ENCODE measurements at regions not wholly inside any gene's neighbourhood (a gene's known extent, or its start where the extent isn't known, plus 50 kb on each side); places are given as distances from the start of the nearest gene placed in this dataset.

DNA sequence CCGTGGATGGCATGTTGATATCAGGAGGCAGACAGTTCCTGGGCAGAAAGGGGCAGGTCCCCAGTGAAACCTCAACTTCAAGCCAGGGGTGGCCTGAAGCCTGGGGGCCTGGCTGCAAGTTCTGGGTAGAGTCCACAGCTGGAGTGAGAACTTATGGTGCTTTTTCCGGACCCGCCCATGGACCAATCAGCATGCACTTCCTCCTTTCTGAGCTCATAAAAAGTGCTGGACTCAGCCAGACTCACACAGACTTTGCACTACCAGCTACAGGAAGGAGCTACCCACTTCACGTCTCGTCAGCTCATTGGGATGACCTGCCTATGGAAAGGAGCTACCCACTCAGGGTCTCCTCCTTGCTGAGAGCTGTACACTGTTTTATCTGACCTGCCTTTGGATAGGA is 183.1 kb upstream of the MC4R start:
- DNase-seq = no peak

DNA sequence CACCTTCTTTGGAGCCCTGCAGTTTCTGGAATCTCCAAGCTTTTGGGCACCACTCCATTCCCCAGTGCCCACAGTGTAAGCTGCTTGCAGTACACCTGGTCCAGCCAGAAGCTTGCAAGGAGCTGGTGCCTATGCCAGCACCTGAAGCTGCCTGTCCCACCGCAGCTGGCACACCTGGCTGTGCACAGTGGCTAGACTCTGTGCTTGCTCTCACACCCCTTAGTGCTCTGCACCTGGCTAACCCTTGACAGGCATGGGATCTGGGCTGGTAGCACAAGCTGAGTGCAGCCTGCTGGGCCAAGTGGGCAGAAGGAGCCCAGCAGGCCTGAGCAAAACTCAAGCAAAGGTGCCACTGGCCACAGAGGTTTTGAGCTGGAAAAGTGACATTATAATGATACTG is 183.8 kb upstream of the MC4R start:
- no peak for DNase-seq

DNA sequence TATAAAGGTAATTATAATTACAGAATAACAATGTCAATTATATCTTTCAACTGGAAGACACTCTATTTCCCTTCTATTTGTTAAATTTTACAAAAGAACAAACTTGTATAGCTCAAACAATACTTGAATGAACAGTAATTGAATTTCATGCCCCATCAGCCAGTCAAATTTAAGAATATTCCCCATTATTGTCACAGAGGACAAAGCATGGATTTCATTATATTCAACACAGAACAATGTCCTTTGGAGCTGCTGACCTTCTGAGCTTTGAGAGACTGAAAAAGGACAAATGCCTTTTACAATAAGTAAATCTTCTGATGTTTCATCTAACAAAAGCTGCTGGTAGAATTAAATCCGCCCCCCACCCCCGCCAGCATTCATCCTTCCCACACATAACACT is 187.5 kb upstream of the MC4R start:
- no peak for DNase-seq

DNA sequence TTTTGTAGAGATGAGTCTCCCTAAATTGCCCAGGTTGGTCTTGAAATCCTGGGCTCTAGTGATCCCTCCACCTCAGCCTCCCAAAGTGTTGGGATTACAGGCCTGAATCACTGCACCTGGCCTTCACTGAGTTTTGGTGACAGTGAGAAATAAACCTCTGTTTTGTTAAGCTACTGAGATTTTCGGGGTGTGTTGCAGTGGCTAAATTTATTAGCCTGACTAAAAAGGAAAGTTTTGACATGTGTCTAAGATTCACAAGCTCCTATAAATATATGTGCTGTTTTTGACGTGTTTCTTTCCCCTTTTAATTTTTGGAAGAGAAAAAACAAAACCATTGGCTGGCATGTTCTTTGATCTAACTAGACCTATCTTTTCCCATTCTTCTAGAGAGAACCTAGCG is 190.5 kb upstream of the MC4R start:
- DNase-seq = no peak

DNA sequence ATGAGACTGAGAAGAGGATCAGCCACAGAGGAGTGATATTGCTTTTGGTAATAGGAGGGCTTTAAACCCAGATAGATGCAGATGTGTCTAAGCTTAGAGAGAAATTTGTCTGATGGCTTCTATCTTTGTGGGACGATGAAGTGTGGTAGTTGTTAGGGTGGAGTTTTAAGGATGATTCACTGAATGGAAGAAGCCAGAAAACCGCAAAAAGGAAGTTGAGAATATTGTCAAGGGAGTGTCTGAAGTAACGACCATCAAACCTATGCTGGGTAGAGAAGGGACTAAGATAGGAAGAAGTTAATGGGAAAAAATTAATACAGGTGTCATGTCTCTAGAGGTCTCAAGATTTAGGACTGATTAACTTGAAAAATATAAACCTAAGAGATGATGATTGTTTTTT is 195.6 kb upstream of the MC4R start:
- DNase-seq = peak; percentile 89

DNA sequence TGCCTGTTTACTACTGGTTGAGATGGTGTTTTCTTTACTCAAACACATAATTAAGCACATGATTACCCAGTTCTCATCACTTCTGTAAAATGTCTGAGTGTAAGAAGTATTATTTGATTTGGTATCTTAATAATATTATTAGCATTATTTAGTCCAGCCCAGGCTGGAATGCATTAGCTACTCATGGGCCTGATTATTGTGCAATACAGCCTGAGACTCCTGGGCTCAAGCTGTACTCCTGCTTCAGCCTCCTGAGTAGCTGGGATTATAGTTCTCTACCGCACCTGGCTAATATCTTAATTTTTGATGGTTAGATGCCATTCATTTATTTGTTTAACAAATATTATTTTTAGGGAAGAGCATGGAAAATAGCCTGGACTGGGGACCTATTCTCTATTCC is 197.6 kb upstream of the MC4R start:
- DNase-seq = no peak

DNA sequence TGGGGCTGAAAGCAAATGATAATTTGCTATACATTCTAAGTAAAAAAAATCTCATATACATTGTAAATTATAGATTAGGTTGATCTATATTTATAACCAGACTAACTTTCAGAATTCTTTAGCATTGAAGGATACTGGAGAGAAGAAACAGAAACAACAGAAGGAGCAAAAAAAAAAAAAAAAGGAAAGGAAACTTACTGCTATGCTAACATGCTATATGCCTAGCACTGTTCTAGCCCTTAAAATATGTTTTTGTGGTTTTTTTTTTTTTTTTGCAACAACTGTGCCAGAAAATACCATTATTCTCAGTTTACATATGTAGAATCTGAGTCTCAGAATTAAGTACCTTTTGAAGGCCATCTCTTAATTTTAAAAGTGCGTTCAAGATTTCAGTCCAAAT is 204.9 kb upstream of the MC4R start:
- no peak for DNase-seq

DNA sequence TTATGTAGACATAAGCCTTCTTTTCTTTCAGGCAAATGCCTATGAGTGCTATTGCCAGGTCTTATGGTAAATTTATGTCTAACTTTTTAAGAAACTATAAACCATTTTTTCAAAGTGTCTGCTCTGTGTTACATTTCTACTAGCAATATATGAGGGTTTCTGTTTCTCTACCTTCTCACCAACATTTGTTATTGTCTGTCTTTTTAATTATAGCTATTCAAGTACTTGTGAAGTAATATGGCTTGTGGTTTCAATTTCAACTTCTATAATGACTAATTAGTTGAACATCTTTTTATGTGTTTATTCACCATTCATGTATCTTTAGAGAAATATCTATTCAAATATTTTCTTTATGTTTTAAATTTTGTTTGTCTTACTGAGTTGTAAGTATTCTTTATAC is 213.1 kb upstream of the MC4R start:
- DNase-seq = peak; percentile 23

DNA sequence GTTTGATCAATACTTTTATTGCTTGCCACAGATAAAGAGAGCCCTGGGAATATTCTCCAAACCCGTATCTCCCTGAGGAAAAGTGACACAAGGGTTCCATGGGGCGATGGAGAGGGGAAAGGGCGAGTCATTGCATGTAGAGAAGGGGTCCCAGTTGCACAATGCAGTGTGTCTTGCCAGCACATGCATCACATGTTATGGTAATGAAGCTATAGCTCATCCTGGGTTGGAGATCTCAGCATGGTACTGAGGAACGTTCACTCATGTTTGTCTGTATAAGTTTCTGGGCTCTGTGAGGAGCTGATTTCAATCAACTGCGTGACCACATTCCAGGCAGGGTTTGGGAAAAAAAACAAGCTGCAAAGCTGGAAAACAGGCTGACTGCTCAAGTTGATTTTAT is 220.7 kb upstream of the MC4R start:
- DNase-seq = no peak

DNA sequence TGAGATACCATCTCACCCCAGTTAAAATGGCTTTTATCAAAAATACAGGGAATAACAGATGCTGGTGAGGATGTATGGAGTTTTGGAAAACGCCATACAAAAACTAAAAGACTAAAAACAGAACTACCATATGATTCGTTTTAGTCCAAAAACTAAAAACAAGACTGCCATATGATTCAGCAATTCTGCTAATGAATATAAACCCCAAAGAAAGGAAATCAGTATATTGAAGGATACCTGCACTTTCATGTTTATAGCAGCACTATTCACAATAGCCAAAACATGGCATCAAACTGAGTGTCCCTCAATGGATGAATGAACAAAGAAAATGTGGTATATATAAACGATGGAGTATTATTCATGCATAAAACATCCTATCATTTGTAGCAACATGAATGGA is 224.4 kb upstream of the MC4R start:
- no peak for DNase-seq

DNA sequence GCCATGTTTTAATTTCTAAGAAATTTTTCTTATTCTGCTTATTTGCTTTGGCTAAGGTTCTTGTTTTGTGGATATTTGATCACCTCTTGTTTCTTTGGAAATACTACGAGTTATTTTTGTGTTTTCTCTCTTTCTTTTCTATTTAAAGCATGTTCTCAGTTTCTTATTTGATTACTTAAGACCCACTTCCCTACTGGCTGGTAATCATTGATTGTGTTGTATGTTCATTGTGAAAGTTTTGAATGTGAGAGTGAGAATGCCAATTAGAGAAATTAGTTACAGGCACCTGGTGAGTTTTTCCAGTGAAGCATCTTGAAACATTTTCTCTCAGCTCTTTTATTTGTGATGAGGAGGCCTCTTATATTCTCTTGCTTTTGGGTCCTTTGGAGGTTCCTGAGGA is 226.7 kb upstream of the MC4R start:
- no peak for DNase-seq

DNA sequence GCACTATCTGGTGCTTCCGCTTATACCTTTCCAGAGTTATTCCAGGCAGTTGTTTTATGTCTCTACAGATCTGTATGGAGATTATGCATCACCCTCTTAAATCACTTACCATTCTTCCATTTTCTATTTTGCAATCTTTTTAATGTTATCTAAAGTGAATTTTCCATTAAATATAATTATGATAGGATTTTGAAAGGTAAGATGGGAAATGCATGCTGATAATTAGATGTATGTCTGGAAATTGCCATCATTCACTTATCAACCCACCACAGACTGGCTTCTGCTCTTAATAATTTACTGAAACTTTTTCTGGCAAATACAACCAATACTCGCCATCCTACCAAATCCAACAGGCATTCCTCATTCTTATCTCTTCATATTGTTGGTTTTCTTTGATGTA is 227.4 kb upstream of the MC4R start:
- no peak for DNase-seq

DNA sequence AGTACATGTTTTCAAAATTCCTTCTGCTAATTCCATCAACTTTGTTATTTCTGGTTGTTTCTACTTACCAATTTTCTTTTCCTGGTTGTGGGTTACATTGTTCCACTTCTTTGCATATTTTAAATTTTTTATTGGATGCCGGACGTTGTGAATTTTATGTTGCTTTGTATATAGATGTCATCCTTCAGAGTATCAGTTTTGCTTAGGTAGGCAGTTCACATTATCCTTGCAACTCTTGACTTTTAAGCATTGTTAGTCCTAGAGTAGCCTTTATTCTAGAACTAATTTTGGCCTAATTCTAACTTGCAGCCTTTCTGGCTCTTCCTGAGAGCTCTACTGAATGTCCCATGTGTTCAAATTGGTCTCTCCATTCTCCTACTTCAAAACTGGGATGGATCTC is 228.7 kb upstream of the MC4R start:
- no peak for DNase-seq

DNA sequence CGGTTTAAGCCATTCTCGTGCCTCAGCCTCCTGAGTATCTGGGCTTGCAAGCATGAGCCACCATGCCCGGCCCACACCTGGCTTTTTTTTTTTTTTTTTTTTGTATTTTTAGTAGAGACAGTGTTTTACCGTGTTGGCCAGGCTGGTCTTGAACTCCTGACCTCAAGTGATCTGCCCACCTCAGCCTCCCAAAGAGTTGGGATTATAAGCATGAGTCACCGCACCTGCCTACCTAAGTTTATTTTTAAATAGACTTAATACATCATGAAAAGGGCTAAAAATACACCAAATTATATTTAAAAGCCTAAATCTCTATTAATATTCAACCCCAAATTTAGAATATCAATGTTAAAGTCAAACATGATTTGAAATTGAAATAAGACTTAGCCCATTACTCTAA is 250.8 kb upstream of the MC4R start:
- no peak for DNase-seq

DNA sequence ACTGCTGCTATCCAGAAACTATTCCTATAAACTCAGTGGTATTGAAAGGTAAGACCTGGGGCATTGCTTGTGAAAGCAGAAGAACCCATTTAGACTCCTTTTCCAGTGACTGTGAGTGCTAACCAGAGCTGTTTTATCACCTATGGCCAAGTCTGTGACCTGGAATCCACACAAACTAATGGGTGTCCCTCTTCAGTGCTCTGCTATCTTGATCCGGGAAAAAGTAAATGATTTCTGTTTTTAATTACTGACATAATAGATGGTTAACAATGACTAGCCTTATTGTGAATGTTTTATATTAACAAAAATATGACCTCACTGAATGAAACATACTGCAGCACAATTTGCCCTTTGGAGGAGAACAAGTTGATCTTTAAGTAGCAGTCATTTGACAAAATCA is 251.6 kb upstream of the MC4R start:
- no peak for DNase-seq

DNA sequence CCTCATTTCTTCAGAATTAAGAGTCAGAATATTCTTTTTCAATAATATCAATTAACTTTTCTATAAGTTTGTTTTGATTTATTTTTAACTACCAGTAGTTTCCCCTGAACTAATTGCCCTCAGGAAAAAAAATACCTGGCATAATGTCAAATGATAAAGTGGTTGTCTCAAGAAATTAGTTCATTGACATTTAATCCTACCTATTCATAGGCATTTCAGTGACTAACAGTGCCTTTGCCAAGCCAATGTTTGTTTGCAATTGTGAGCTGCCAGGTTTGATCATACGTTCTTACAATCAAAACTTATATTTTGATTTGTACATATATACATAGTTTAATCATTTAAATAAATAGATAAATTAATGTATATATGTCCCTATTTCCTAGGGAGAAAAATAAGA is 267.3 kb upstream of the MC4R start:
- DNase-seq = no peak

DNA sequence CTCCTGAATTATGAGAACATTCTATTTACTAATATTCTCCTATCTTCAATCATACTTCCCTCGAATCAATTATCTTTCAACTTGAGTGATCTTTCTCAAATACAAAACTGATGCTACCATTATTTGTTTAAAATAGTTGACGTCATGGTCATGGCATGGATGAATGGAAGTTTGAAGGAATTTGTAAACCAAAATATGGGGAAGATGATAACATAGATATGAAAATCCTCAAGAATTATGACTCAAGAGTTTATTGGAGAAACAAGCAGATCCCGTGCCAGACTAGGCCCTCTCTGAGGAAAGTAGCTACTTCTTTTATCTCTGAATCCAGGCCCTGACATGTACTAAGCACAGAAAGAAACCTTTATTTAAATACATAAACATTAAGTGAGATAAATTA is 270.4 kb upstream of the MC4R start:
- no peak for DNase-seq

DNA sequence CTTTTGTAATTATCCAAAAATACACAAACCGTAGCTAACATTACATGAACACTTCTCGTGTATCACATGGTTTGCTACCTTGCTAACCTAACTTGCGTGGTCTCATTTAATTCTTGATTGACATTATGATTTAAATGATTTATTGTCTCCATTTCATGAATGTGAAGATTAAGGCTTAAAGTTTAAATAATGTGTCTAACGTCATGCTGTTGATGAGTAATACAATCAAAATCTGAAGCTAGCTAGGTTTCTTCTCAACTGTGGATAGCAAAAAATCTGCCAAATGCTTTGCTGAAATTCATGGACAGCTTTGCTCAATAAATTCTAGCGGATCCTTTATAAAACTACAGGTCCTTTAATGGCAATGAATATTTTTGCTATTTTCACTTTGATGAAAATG is 274.1 kb upstream of the MC4R start:
- no peak for DNase-seq

DNA sequence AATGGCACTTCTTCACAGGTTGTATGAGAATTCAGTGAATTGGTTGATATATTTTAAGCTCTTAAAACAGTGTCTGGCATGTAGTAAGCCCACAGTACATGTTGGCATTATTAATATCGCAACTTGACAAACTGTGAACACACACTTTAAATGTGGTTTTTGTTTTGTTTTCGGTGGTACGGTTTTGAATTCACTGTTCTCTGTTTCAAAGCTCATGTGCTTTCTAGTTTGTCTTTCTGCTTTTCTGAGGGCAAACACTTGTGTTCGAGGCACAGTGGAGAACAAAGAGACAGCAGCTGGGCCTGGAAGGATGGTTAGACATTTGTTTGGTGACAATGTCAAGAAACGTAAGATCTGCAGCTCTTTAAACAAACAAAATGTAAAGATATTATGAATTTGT is 276.5 kb upstream of the MC4R start:
- no peak for DNase-seq

DNA sequence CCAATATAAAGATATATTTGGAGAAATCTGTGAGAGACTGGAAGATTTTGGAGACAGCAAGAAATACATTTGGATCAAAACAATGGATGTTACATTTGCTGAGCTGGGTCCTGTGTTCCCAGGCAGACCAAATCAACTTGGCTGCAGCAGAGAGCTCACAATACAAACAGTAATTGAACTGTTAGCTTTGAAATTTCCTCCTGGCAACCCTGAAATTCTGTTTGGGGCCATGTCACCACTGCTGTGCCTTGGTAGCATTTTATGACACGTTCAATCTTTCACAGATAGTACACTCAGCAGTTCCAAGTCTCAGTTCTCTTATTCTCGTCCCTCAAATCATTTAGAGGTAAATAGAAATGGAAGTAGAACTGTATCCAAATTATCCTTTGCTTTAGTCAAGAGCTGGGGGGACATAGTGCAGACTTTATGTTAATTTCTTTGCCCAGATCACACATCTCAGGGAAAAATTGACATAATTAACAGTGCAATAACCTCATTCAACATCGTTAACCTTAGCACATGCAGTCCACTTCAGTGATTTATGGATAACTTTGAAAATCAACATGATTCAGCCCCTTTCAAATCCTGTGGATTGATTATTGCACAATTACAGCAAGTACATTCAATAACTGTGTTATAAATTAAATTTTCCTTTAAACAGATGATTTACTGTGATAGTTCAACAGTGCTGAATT is 277.4 kb upstream of the MC4R start:
- DNase-seq = no peak

DNA sequence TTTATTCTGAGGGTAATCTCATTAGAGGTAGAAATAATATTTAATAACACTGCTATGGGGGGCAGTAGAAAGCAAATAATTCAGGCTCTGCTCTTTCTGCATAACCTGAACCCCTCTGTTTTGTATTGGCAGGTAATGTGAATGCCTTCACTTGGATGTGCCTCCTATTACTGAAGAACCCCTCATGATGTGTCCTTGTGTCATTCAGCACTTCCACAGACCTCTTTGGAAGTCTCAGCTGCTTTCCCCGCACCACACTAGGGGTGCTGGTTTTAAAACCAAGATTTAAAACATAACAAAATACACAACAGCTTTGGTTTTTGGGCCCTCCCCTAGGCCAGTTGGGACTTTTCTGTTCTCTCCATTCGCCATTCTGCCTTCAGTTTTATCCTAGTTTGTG is 281.7 kb upstream of the MC4R start:
- DNase-seq = no peak

DNA sequence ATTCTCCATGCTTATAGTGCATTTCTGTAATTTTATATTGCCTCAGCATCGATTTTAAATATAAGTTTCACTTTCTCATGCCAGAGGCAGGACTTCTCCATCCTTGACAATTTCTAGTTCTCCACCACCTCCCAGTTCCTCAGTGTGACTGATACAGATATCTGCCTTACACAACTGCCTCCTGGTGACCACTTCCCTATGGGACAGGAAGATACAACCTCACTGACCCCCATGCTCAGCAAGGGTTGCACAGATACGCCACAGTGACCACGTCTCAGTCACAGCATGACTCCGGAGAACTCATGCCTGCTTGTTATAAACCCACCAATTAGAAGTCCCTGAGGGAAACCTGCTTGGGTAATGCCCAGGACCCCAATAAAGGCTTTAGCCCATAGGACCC is 284.0 kb upstream of the MC4R start:
- DNase-seq = peak; percentile 93

DNA sequence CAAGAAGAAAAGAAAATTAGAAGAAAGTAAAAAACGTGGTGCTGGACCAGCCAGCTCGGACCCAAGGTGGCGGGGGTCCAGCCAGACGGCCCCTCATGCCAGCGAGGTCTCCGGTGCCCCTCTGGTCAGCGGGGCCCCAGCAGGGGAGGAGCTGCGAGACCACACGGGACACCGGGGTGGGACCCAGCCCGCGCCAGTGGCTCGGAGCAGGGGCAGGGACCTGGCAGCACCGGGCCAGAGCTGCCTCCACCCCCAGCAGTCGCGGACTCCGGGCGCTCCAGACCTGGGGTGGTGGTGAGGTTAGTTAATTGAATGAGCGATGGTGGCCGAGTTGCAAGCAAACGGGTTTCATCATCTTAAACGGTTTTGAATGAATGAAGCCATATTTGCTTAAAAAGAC is 289.9 kb upstream of the MC4R start:
- DNase-seq = no peak

DNA sequence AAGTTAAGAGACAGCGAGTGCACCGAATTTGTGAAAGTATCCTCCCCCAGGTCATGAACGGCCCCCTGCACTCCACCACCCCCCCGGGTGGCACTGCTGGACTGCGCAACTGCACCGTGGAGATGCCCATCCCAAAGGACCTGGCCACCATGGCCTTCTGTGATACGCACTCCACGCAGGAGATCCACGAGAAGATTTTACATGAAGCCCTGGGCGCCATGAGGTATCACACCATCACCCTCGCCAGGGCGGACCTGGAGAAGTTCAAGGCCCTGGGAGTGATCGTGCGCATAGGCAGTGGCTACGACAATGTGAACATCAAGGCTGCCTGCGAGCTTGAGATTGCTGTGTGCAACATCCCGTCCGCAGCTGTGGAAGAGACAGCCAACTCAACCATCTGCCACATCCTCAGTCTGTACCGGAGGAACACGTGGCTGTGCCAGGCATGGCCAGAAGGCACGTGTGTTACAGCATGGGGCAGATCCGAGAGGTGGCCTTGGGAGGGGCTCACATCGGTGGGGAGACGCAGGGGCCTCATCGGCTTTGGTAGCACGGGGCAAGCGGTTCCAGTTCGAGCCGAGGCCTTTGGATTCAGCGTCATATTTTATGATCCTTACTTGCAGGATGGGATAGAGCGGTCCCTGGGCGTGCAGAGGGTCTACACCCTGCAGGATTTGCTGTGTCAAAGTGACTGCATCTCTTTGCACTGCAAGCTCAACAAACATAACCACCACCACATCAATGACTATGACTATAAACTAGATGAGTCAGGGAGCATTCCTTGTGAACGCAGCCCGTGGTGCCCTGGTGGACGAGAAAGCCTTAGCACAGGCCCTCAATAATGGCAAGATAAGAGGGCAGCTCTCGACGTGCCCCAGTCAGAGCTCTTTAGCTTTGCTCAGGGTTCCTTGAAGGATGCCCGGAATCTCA is 290.8 kb upstream of the MC4R start:
- no peak for DNase-seq

DNA sequence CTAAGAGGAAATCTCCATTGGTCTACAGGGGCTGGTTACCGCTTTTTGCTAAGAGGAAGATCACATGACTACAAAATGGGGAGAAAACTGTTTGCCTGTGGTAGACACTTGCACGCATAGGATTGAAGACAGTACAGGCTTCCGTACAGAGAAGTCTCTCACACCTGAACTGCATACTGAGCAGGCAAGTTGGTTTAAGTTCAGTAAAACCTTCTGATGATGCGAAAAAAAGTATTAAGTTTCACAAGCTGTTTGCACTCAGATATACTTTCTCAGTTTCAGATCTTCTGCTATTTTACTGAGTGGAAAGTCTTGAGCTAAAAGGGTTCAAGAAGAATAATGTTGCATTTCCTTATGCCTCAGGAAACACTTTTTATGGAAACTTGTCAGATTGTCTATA is 292.2 kb upstream of the MC4R start:
- no peak for DNase-seq
